Spleen (tissue), 7 donors: ENCODE measurements at regions not wholly inside any gene's neighbourhood (a gene's known extent, or its start where the extent isn't known, plus 50 kb on each side); places are given as distances from the start of the nearest gene placed in this dataset.
"Not testable (repeated sequence)": the region's sequence is repeated elsewhere in the genome, so short reads cannot be mapped to it uniquely, and the experiment has no call there.

Experiments used
- CTCF ChIP-seq, 11 experiments: fragments of 200-600 bp in 7 of 11; fragments of 450-650 bp in 4 of 11; sonication (generic) in 4 of 11; IDR thresholded peaks in 8 of 11; conservative IDR thresholded peaks in 3 of 11; 1 replicate in 7 of 11; 2 replicates in 4 of 11; pipeline versions ENCODE4 v1.4.0 to v1.8.0; 2016 to 2021; ENCODE audit warnings: antibody characterized with exemption in 11 of 11, inconsistent platforms in 4 of 11, mild to moderate bottlenecking in 1 of 11
- POLR2A ChIP-seq, 3 donors: fragments of 450-650 bp; IDR thresholded peaks; one replicate each; pipeline ENCODE4 v1.5.1; 2017; ENCODE audit warnings: antibody characterized with exemption in 3 of 3, mild to moderate bottlenecking in 1 of 3
- donor health status: DM: no; HTN: no; CAD: no; lungs with moderate emphysema.
- donor health status: DM: no; HTN: no; CAD: no.
- donor health status: DM: no; HTN: no; CAD: no.

GRCh38 chr6:170700178-170700577, 115.7 kb upstream of the PDCD2 start:
- TF ChIP-seq CTCF (IDR thresholded peaks at IDR 0.05 in 8 of 11, conservative IDR thresholded peaks at IDR 0.05 in 3 of 11); POLR2A (IDR thresholded peaks at IDR 0.05): not testable (repeated sequence)
